ENCODE measurements at regions not wholly inside any gene's neighbourhood (a gene's known extent, or its start where the extent isn't known, plus 50 kb on each side); places are given as distances from the start of the nearest gene placed in this dataset.

DNA sequence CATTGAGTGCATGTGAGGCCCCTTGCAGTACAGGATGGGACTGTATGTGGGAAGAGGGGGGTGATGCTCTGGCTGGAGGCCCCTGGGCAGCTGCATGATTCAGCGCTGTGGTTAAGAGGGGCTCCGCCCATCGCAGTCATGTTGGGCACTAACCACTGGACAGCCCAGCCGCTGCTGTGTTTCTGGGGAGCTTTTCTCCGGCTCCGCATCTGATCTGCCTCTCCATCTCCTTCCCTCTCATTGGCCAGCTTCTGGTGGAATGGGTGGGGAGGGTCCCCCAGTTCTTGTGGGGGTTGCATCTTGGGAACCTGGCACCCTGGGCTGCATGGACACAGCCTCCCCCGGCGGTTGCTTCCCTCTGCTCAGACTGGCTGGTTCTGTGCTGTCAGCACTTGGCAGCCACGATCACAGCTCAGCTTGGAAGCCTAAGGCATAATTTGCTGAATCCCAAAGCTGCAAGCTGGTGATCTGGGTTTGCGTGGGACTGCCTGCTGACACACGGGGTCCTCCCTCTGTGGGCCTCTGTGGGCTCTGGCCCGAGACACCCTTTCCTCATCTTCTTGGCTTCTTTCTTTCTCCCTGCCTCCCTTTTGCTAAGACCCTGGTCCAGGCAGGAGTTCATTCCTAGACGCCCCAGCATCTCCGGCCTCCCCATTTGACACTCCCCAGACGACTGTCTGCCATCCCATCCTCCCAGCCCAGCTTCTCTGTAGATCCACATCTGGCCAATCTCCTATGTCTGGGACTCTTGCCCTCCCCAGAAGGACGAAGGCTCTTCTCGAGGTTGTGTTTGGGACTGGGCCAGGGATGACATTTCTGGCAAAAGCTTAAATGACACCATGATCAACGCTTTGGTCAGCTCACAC is 168.3 kb downstream of the SEC14L1 start:
- DNase-seq, result no peak

DNA sequence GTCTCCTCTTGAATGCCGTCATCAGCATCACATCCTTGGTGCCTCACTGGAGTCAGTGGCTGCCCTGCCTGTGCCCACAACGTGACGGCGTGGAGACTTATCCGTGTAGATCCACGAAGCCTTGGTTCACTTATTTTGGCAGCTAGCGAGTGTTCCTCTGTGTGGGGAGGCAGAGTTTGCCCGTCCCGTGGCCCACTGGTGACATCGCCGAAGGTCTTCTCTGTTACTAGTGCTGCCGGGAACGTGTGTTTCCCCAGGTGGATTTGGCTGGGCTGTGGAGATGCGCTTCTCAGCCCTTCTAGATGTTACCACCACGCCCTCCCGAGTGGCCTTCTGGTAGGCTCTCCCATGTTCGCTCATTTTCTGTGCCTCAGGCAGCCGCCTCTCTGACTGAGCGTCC is 169.6 kb downstream of the SEC14L1 start:
- DNase-seq, result no peak

DNA sequence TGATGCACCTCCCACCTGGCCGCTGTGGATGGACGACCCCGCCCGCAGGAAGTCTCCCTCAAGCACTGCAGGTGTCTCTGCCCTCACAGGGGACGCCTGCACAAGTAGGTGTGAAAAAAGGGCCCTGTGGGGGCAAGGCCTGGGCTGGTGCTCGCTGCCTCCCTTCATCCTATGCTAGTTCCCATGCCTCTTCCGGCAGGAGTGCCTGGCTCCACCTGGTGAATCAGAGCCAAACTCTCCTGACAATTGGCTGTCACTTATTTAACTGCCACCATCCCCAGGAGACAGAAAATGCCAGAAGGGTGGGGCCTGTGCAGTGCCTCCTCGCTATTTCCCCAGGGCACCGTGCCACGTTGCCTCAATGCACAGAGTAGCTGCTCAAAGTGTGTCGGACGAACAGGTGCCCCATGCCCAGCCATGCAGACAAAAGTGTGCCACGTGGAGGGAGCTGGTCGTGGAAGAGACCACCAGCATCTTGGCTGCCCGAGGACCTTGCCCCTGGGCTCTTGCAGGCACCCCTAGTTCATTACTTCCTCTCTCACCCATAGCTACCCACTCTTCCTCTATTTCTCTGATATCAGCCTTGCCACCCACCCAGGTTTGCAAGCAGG is 170.7 kb downstream of the SEC14L1 start:
- no peak for DNase-seq

DNA sequence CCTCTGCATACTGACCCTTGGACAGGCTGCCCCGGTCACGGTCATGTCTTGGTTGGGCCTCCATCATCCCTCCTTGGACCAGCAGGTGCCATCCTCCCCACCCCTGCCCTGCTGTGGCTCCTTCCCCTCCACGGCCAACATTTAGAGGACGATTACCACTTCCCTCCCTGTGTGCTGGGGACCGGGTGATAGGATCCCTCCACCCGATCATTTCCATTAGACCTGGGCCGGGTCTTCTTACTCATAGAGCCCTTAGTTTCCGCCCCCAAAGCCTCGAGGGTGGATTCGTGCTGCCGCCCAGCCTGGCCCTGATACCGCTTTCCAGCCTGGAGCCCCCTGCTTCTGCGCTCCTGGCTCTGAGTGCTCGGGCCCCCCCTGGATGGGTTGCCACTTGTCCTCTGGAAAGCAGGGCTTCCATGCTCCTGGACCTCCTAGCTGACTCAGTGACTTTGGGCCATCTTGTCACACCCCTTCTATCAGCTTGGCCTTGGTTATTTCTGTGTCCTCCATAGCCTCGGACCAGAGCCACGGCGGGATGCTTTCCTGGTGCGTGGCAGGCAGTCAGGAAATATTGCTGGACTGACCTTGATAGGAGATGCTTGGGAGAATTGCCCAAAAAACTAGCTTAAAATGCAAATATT is 171.4 kb downstream of the SEC14L1 start:
- DNase-seq, result no peak

DNA sequence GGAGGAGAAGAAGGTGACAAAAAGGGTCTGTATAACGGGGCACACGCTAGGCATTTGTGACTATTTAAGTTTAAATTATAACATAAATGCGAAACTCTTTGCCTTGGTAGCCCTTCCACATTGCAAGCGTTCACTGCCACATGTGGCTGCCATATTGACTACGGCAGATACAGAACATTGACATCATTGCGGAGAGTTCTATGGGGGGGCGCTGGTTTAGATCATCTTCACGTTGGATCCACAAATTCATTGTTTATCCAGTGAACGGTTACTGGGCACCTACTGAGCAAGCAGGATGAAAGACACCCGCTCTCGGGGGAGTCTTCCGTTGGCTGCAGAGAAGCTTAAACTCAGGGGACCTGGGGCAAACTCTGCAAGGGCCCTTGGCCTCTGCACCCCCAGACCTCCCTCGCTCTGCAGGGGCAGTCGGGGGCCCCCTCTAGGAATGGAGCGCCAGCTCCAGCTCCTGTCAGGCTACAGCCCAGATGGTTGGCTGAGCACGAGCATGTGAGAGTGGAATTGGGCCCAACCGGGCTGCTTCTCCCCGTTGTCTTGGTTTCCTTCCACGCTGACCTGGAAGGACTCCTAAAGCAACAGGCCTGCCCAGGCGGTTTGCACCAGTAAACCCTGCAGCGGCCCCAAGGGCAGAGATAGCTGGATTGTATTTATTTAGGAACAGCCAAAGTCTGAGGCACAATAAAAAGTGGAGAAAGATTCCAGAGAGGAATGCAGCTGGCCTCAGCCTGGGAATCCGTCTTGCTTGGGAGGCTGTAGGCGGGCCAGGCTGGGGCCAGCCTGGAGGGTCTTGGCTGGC is 172.2 kb downstream of the SEC14L1 start:
- no peak for DNase-seq

DNA sequence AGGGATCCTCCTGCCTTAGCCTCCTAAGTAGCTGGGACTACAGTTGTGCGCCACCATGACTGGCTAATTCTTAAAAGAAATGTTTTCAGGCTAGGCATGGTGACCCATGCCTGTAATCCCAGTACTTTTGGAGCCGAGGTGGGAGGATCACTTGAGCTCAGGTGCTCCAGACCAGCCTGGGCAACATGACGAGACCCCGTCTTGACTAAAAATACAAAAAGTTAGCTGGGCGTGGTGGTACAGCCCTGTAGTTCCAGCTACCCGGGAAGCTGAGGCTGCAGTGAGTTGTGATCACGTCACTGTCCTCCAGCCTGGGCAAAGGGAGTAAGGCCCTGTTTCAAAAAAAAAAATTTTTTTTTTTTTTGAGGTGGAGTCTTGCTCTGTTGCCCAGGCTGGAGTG is 173.1 kb downstream of the SEC14L1 start:
- DNase-seq, result no peak

DNA sequence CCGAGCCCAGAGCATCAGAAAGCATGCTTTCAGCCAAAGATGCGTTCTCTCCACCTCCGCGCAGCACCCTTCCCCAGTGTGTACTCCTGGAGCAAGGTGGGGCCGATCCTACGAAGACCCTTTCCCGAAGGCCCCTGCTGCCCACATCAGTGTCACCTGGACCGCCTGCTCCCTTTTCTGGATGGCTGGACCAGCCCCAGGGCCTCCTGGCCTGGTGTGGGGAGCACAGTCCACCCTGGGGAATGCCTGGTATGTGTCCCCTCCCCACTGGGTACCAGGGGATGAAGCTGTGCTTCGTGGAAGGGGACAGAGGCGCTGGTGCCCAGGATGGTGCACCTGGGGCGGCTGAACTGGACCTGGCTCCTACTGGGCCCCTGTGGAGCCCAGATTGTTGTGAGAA is 173.8 kb downstream of the SEC14L1 start:
- DNase-seq, result no peak

DNA sequence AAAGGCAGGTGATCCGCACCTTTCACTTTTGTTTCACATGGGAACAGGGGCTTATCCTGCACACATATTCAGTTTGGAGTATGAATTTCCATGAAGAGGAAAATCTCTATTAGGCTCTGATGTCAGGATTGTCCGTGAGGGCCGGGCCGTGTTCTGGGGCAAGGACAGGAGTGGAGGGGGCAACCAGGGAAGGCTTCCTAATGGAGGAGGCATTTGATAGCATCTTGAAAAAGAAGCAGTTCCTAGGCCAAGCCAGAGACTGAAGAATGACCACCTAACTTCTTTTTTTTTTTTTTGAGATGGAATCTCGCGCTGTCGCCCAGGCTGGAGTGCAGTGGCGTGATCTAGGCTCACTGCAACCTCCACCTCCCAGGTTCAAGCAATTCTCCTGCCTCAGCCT is 174.2 kb downstream of the SEC14L1 start:
- no peak for DNase-seq

DNA sequence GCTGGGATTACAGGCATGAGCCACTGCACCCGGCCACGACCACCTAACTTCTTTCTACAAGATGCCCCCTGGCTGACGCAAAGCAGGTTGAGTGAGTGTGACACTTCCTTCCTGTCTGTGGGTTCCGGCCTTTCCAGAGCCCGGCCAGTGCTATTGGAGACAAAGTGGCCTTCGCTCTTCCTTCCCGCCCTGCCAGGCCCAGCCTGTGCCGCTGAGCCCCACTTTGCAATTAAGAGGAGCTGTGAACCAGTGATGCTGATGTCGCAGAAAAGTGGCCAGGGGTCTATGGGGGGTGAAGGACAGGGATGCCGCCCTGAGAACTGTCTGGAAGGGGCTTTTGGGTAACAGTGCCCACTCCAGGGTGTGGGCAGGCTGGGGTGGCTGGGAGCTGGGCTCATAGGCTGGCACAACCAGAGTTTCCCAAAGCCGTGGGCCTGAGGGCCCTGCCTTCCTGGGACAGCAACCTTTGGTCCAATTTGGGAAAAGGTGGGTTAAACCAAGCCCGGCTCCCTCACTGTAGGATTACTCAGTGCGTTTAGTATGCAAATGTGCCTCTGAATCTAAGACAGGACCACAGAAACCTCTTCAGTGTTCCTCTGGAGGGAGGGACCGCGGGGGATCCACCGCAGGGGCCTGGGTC is 174.9 kb downstream of the SEC14L1 start:
- no peak for DNase-seq

DNA sequence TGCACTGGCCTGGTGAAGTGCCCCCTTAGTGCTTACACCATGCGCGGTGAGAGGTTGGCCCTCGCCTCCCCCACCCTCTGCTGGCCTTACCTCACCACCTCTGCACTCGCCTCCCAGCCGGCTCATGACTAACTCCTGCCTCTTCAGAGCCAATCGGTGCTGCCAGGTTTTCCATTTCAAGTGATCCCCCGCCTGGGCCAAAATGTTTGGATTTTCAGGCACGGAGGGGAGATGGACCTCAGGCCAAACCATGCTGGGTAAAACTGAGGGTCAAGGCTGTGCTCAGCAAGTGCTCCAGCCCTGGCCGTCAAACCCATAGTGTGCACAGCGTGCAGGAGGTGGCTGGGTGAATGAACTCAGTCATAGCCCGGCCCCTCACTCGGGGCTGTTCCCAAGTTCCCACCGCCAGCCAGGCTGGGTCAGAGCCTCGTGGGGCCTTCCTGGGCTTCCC is 175.4 kb downstream of the SEC14L1 start:
- DNase-seq, result no peak

DNA sequence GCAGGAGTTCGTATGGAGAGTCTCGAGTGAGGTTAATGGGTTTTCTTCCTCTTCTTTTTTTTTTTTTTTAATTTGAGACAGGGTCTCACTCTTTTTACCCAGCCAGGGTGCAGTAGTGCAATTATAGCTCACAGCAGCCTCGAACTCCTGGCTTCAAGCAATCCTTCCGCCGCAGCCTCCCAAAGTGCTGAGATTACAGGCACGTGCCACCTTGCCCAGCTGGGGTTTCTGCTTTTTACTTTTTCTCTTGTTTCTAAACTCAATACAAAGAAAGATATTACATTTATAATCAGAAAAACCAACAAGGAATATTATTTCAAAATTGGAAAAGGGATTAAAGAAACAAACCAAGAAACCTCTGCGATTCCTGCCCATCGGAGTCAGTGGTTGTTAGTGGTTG is 175.9 kb downstream of the SEC14L1 start:
- no peak for DNase-seq

DNA sequence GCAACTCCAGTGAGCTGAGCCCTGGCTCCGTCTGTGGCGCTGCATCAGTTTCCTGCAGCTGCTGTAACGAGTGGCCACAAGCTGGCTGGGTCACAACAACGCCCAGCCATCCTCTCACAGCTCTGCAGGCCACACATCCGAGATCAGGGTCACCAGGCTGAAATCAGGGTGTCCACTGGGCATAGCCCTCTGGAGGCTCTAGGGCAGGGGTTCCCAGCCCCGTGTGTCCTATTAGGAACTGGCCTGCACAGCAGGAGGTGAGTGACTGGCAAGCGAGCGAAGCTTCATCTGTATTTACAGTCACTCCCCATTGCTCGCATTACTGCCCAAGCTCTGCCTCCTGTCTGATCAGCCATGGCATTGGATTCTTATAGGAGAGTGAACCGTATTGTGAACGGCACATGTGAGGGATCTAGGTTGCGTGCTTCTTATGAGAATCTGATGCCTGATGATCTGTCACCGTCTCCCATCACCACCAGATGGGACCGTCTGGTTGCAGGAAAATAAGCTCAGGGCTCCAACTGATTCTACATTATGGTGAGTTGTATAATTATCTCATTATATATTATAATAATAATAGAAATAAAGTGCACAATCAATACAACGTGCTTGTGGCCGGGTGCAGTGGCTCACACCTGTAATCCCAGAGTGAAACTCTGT is 176.5 kb downstream of the SEC14L1 start:
- no peak for DNase-seq

DNA sequence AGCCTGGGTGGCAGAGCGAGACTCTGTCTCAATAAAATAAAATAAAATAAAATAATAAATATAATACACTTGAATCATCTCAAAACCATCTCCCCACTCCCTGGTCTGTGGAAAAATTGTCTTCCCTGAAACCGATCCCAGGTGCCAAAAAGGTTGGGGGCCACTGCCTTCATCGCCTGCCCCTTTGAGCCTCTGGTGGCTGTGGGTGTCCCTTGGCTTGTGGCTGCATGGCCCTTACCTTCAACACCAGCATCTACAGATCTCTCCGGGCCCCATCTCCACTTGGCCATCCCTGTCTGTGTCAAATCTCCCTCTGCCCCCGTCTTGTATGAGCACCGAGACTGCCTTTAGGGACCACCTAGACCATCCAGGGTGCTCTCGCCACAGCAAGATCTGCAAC is 177.3 kb downstream of the SEC14L1 start:
- no peak for DNase-seq

DNA sequence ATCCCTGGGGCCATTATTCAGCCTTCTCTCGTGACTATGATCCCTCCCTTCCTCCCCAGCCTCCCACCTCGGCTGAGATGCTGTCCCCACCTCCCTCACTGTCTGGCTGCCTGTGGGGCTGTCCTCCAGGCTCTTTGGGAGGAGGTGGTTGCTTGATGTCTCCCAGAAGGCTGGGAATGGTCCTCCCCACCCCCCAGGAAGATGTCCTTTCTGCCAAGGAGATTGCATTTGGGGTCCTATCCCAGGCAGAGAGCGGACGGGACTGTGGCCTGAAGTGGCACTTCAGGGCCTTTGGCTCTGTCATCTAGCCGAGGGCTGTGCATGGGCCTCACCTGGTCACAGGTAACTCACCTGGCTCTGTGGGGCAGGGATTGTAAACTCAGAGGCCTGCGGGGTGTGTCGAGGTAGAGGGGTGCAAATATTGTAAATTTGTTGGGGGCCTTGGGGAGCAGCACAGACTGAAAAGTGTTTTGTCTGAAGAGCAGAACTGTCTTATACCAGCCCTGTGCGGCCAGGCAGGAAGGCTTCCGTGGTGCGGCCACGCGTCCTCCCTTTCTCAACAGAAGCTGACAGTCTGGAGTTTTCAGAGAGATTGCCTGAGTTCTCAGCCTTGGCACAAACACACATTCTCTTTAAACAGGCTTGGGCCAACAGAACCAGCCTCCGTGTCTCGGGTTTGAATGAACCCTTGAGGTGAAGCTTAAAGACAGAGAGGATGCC is 177.9 kb downstream of the SEC14L1 start:
- DNase-seq, result no peak

DNA sequence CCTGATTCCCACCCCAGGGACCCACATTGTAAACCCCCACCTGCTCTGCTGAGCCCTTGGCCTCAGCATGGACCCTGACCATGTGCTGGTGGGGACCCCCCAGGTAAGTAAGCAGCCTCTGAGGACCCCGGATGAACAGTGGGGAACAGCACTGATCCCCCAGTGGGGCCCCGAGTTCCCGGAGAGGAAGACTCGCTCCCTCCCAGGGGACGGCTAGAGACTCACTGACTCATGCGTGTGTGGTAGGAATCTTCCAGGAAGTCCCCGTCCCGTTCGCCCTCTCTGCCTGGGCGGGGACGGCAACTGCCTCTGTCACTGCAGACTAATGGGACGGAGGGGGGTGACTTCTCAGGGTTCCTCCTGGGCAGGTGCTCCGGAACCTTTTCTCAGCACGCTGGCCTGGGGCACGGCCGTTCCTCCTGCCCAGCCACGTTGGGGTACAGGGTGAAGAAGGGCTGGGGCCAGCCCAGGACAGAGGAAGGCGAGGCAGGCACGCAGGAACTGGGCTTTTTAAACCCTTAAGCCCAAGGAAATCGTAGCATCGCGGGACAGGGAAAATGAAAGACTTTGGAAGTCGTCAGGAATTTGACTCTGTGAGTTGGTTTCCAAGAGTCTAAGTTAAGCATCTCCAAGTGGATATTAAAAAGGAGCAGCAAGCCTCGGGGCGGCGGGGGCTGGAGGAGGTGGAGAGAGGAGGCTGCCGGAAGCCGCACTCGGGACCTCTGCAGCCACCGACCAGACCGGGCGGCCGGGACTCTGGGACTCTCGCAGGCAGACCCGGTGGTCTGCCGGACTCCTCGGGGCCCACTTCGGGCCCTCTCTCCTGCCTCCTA is 178.7 kb downstream of the SEC14L1 start:
- no peak for DNase-seq

DNA sequence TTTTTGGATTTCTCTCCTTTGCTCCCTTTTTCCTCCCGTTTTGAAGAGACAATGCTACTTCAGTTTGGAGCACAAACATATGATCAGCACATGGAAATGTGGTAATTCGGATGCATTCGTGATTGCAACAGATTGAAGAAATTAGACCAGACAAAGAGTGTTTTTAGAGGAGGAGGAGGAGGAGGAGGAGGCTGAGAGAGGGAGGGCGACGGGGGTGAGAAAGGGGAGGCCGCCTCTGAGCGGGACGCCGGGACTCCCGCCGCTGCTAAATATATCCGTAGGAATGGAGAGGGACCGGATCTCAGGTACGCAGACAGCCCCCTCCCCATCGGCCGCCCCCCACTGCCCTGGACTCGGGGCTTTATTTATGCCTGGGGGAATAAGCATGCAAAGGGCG is 179.3 kb downstream of the SEC14L1 start:
- no peak for DNase-seq

DNA sequence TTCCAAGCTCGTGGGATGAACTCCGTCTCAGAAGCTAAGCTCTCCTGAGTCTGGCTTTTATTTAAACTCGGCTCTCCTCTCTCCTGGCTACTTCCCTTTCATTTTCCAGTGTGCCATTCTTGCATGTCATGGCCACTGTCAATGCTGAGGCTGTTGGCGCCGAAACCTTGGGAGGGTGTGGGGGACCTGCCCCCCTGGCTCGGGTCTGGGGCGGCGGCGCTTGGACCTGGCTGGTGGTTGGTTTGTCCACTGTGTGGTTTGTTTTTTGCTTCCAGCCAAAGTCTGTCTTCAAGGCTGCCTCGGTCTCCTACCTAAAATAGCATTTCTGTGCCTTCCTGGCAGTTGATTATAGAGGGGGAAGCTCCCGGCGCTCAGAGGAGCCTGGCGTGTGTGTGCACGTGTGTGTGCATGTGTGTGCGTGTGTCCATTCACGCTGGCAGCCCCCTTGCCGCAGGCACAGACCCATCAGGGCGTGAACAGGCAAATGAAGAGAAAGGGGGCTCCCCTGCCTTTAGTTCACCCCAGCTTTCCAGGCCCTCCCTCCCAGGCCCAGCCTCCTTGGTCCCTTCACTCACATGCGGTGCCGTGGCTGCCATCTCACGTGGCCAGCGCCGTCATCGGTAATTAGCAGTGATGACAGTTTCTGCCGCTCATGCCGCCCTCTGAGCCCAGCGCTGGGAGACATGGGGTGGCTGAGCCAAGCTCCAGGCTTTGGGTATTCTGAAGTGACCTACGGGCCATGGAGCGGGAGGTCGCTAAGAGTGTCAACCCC is 179.9 kb downstream of the SEC14L1 start:
- DNase-seq, result no peak

DNA sequence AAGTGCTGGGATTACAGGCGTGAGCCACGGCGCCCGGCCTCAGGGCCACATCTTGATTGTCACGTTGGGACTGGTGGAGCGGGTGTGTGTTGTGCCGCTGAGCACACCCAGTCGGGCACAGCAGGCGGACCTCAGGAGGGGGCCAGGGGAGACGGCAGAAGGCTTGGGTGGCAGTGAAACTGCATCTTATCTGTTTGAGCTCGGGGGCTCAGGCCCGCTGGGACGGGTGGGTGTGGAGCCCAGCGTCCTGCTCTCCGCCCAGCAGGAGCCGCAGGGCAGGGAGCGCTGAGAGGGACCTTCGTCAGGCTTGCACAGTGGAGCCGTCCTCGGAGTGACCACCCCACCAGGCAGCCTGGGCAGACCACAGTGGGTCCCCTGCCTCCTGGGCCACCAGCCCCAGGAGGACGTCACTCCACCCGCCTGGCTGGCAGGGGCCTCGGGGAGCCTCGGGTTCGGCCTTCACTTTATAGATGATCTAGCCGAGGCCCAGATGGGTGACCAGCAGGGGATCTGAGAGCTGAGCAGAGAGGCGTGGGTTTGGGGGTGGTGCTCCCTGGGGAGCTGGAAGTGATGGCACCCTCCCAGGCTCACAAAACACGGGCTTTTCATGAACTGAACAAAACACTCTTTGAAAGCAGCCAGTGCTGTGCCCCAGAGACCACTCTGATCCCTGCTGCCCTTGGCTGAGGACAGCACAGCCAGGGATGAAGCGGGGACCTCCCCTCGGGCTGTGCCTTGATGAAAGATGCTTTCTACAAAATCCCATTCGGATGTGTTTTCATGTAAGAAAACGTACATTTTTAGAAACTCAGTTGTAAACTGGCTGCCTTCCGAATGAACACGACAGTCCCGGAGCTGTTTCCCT is 181.1 kb downstream of the SEC14L1 start:
- no peak for DNase-seq

All from DMS79 (cell line).